ENCODE measurements at regions not wholly inside any gene's neighbourhood (a gene's known extent, or its start where the extent isn't known, plus 50 kb on each side); places are given as distances from the start of the nearest gene placed in this dataset.
A peak's percentile ranks its signal among the peaks of the same experiment; 100 is the strongest.

GRCh38 chr2:235105821-235106359 is 154.1 kb downstream of the SH3BP4 start:
- DNase-seq (ENCODE audit: low read depth in 1 of 2, low spot score in 2 of 2) (no peak), FAIRE-seq (no peak)
- peak overlapping the region; percentile 13 for H3K4ac ChIP-seq (replicated peaks; ENCODE audit: insufficient read length, low read depth, low read length)
- H3K4me2 ChIP-seq (ENCODE audit: insufficient read depth in 1 of 2, low read depth in 2 of 2, low read length in 2 of 2) = no peak overlapping the region
- 93% methylated on average over 19 of the region's 19 CpGs; no CpG with 5 or more reads in 1 of the 2 experiments for WGBS, 2 experiments (ENCODE audit: extremely low coverage in 1 of 2, insufficient coverage in 1 of 2, insufficient read length in 1 of 2, insufficient replicate concordance in 2 of 2, low coverage in 1 of 2, low lambda C conversion rate in 2 of 2, missing lambda C conversion rate in 1 of 2)
- ChIA-PET POLR2A (ENCODE audit: partially characterized antibody) (no interaction called here), CTCF (ENCODE audit: partially characterized antibody) (interaction anchor here (0.5 to 5.0 kb wide), 20 partner anchors 10 to 551 kb away, joined by 3 to 35 read pairs (median 3); no protein-coding TSS in a partner anchor)
- H2BK12ac ChIP-seq (ENCODE audit: low read depth, low read length) = peak overlapping the region; percentile 80; the same call in 1 of the 2 replicates
- no peaks in the 10 kb centered on the region for H3K23me2 ChIP-seq (ENCODE audit: low read depth, low read length)
- 0 out of 2 replicates have a peak overlapping the region, but pooled peaks have one; percentile 23 for H2BK15ac ChIP-seq (ENCODE audit: low read length)
- no peaks in the 10 kb centered on the region for H3K79me2 ChIP-seq (ENCODE audit: control insufficient read depth in 1 of 2, insufficient read depth in 2 of 2, low read length in 2 of 2)
- H3K4me1 ChIP-seq (replicated peaks in 1 of 4; ENCODE audit: control insufficient read depth in 3 of 4, insufficient read depth in 4 of 4, low read length in 3 of 4) = peaks cover 0 to 3% (median 0%) of the 10 kb centered on the region in 4 experiments; a peak in 1 of 7 replicates
- no peak overlapping the region for H3K56ac ChIP-seq (replicated peaks; ENCODE audit: insufficient read length, low read depth, low read length)
- H3K4me3 ChIP-seq (ENCODE audit: extremely low read depth in 1 of 4, insufficient read depth in 2 of 4, low read depth in 3 of 4, low read length in 4 of 4) = no peak overlapping the region
- H4K91ac ChIP-seq (replicated peaks; ENCODE audit: insufficient read length, low read length) = no peak overlapping the region
- peak overlapping the region; percentile 18; the same call in 1 of the 2 replicates for H2BK20ac ChIP-seq (ENCODE audit: low read length)
- H4K20me1 ChIP-seq (replicated peaks in 1 of 2; ENCODE audit: control insufficient read depth in 1 of 2, insufficient read depth in 2 of 2, low read length in 2 of 2) = no peaks in the 10 kb centered on the region
- no peak overlapping the region for H2AFZ ChIP-seq (ENCODE audit: low read length)
- no peaks in the 10 kb centered on the region for H3K27me3 ChIP-seq (replicated peaks in 1 of 4; ENCODE audit: control insufficient read depth in 3 of 4, extremely low read depth in 1 of 4, insufficient read depth in 3 of 4, low read length in 3 of 4)
- H3K18ac ChIP-seq (ENCODE audit: extremely low read depth, low read length) = 0 out of 2 replicates have a peak overlapping the region, but pooled peaks have one; percentile 32
- no peak overlapping the region for H2BK120ac ChIP-seq (replicated peaks; ENCODE audit: low read depth, low read length)
- H3K23ac ChIP-seq (ENCODE audit: insufficient read length) = no peak overlapping the region
- H3K79me1 ChIP-seq (ENCODE audit: low read depth, low read length) = no peaks in the 10 kb centered on the region
- no peak overlapping the region for H3K9ac ChIP-seq (replicated peaks in 1 of 4; ENCODE audit: extremely low read depth in 1 of 4, low read depth in 3 of 4, low read length in 3 of 4)
- H4K8ac ChIP-seq (ENCODE audit: extremely low read depth, insufficient read depth, low read length) = no peak overlapping the region
- no peaks in the 10 kb centered on the region for H3K36me3 ChIP-seq (ENCODE audit: control insufficient read depth in 2 of 4, insufficient read depth in 4 of 4, low read length in 3 of 4)
- 0 out of 2 replicates have a peak overlapping the region, but pooled peaks have one; percentile 30 for H2BK5ac ChIP-seq (ENCODE audit: low read depth, low read length)
- H3K14ac ChIP-seq (ENCODE audit: insufficient read length) = no peak overlapping the region
- no peaks in the 10 kb centered on the region for H3K9me3 ChIP-seq (ENCODE audit: insufficient read depth in 2 of 2, low read depth in 1 of 2, low read length in 1 of 2)
- no peak overlapping the region for H4K5ac ChIP-seq (ENCODE audit: insufficient read length, low read depth, low read length)
- 0 out of 2 replicates have a peak overlapping the region, but pooled peaks have one; percentile 53 for H2AK5ac ChIP-seq (ENCODE audit: low read depth, low read length)
- H3K27ac ChIP-seq (ENCODE audit: low read depth, low read length) = no peak overlapping the region
- no peak for TF ChIP-seq USF2 (IDR thresholded peaks at IDR 0.05; ENCODE audit: low read length)
- TF ChIP-seq RBBP5 (IDR thresholded peaks at IDR 0.05; ENCODE audit: borderline replicate concordance, low read depth, low read length) = no peak
- no peak for TF ChIP-seq KDM5A (IDR thresholded peaks at IDR 0.05; ENCODE audit: low read length)
- TF ChIP-seq SIX5 (IDR thresholded peaks at IDR 0.05; ENCODE audit: low read depth, low read length) = no peak
- no peak for TF ChIP-seq TBP (IDR thresholded peaks at IDR 0.05; ENCODE audit: low read depth, low read length)
- TF ChIP-seq YY1 (IDR thresholded peaks at IDR 0.05; ENCODE audit: low read depth, low read length) = no peak
- TF ChIP-seq CTCF (IDR thresholded peaks at IDR 0.05; ENCODE audit: control extremely low read depth in 1 of 3, insufficient read depth in 1 of 3, low read depth in 1 of 3, low read length in 3 of 3) = no peak
- no peak for TF ChIP-seq HDAC6 (IDR thresholded peaks at IDR 0.05; ENCODE audit: low read depth, low read length)
- no peak for TF ChIP-seq MAX (IDR thresholded peaks at IDR 0.05)
- TF ChIP-seq TEAD4 (IDR thresholded peaks at IDR 0.05; ENCODE audit: low read depth, low read length) = no peak
